ENCODE measurements at regions not wholly inside any gene's neighbourhood (a gene's known extent, or its start where the extent isn't known, plus 50 kb on each side); places are given as distances from the start of the nearest gene placed in this dataset.
"Not testable (repeated sequence)": the region's sequence is repeated elsewhere in the genome, so short reads cannot be mapped to it uniquely, and the experiment has no call there.

DNA sequence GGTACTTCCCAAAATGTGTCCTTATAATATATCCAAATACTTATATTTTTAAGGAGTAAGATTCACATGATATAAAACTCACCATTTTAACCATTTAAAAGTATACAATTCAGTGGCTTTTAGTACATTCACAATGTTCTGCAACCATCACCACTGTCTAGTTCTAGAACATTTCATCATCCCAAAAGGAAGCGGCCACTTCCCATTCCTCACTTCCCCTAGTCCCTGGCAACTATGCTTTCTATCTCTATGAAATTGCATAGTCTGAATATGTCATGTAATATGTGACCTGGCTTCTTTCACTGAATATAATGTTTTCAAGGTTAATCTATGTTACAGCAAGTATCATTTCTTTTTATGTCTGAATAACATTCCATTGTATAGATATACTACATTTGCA, 615.1 kb upstream of the SGCD start:
- no peak overlapping the region for H3K18ac ChIP-seq (ENCODE audit: low read depth, low read length)
- no peak for TF ChIP-seq FOS (IDR thresholded peaks at IDR 0.05; ENCODE audit: low read depth, low read length)
- no peak for TF ChIP-seq RAD21 (IDR thresholded peaks at IDR 0.05; ENCODE audit: low read length)
- no peak for TF ChIP-seq MXI1 (IDR thresholded peaks at IDR 0.05; ENCODE audit: borderline replicate concordance, low read depth, low read length)
- no peak for TF ChIP-seq MAFK (IDR thresholded peaks at IDR 0.05; ENCODE audit: low read depth, low read length)
- TF ChIP-seq, protein P1, sequence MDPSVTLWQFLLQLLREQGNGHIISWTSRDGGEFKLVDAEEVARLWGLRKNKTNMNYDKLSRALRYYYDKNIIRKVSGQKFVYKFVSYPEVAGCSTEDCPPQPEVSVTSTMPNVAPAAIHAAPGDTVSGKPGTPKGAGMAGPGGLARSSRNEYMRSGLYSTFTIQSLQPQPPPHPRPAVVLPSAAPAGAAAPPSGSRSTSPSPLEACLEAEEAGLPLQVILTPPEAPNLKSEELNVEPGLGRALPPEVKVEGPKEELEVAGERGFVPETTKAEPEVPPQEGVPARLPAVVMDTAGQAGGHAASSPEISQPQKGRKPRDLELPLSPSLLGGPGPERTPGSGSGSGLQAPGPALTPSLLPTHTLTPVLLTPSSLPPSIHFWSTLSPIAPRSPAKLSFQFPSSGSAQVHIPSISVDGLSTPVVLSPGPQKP (IDR thresholded peaks at IDR 0.05; ENCODE audit: borderline replicate concordance, low read depth, low read length), result no peak
- H3K4me1 ChIP-seq (ENCODE audit: control insufficient read depth, insufficient read depth, low read length), result no peaks in the 10 kb centered on the region
- H2BK20ac ChIP-seq (ENCODE audit: low read depth, low read length), result no peak overlapping the region
- H3K56ac ChIP-seq (ENCODE audit: extremely low read depth, insufficient read depth, low read length), result no peak overlapping the region
- ATAC-seq (ENCODE audit: low read depth) (no peak), DNase-seq (no peak)
- no peaks in the 10 kb centered on the region for H3K9me3 ChIP-seq (ENCODE audit: control insufficient read depth, insufficient read depth, low read length)
- H3K23ac ChIP-seq (ENCODE audit: low read depth, low read length), result no peak overlapping the region
- ChIA-PET POLR2A (ENCODE audit: unreplicated experiment) (no interaction called here), CTCF (no interaction called here)
- no peak overlapping the region for H3K4me2 ChIP-seq (ENCODE audit: low read depth, low read length)
- H3K36me3 ChIP-seq (ENCODE audit: control insufficient read depth, insufficient read depth, low read length), result no peaks in the 10 kb centered on the region
- intact Hi-C loops (cut with micrococcal nuclease) (no loop called here), in situ Hi-C loops (cut with MboI; ENCODE audit: low sequenced_read_pairs) (no loop called here), dilution Hi-C loops (cut with HindIII; ENCODE audit: low sequenced_read_pairs, unreplicated experiment) (no loop called here)
- BruUV-seq (replicated peaks), result no TSS peak
- WGBS, 2 experiments (ENCODE audit: extremely low coverage in 2 of 2, insufficient read length in 1 of 2), result no CpG with 5 or more reads among the region's 1 CpG
- H3K4me3 ChIP-seq (ENCODE audit: insufficient read depth, low read depth, low read length), result no peak overlapping the region
- H3K79me1 ChIP-seq (ENCODE audit: low read depth in 1 of 2, low read length in 2 of 2), result no peaks in the 10 kb centered on the region
- H3K27me3 ChIP-seq (ENCODE audit: control insufficient read depth, insufficient read depth, low read length), result no peaks in the 10 kb centered on the region
- no peak overlapping the region for H2BK5ac ChIP-seq (ENCODE audit: low read depth, low read length, poor library complexity, severe bottlenecking)
- no peak overlapping the region for H3K9ac ChIP-seq (ENCODE audit: low read depth, low read length)
- H3K14ac ChIP-seq (replicated peaks; ENCODE audit: low read depth, low read length), result no peak overlapping the region
- H2BK15ac ChIP-seq (ENCODE audit: low read depth, low read length), result no peak overlapping the region
- no peak overlapping the region for H2AFZ ChIP-seq (replicated peaks; ENCODE audit: low read length, poor library complexity)
- no peak overlapping the region for H4K8ac ChIP-seq (ENCODE audit: low read depth in 2 of 2, low read length in 2 of 2)
- H3K27ac ChIP-seq (ENCODE audit: insufficient read depth, low read length), result no peak overlapping the region
- H4K20me1 ChIP-seq (ENCODE audit: insufficient read depth, low read length), result no peaks in the 10 kb centered on the region
- no peak overlapping the region for H4K5ac ChIP-seq (ENCODE audit: low read depth, low read length)
- no peak overlapping the region for H3K4ac ChIP-seq (ENCODE audit: low read depth, low read length)
- no peaks in the 10 kb centered on the region for H3K9me1 ChIP-seq (ENCODE audit: insufficient read depth, low read length)
- H4K91ac ChIP-seq (ENCODE audit: insufficient read depth, low read depth, low read length), result no peak overlapping the region
- H2BK120ac ChIP-seq (ENCODE audit: low read depth, low read length), result no peak overlapping the region
- no peak overlapping the region for H2AK5ac ChIP-seq (ENCODE audit: low read depth, low read length)
- no peak overlapping the region for H2AK9ac ChIP-seq (replicated peaks; ENCODE audit: low read depth, low read length, poor library complexity)

DNA sequence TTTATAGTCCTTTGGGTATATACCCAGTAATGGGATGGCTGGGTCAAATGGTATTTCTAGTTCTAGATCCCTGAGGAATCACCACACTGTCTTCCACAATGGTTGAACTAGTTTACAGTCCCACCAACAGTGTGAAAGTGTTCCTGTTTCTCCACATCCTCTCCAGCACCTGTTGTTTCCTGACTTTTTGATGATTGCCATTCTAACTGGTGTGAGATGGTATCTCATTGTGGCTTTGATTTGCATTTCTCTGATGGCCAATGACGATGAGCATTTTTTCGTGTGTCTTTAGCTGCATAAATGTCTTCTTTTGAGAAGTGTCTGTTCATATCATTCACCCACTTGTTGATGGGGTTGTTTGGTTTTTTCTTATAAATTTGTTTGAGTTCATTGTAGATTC, 612.5 kb upstream of the SGCD start:
- H2BK120ac ChIP-seq (ENCODE audit: low read depth, low read length); dilution Hi-C loops (cut with HindIII; ENCODE audit: low sequenced_read_pairs, unreplicated experiment); BruUV-seq (replicated peaks); H3K27ac ChIP-seq (ENCODE audit: insufficient read depth, low read length); H3K9me3 ChIP-seq (ENCODE audit: control insufficient read depth, insufficient read depth, low read length); H2AFZ ChIP-seq (replicated peaks; ENCODE audit: low read length, poor library complexity); H3K36me3 ChIP-seq (ENCODE audit: control insufficient read depth, insufficient read depth, low read length); ATAC-seq (ENCODE audit: low read depth); CTCF ChIA-PET; H3K4ac ChIP-seq (ENCODE audit: low read depth, low read length); H3K9me1 ChIP-seq (ENCODE audit: insufficient read depth, low read length); H3K18ac ChIP-seq (ENCODE audit: low read depth, low read length); H2BK5ac ChIP-seq (ENCODE audit: low read depth, low read length, poor library complexity, severe bottlenecking); H4K20me1 ChIP-seq (ENCODE audit: insufficient read depth, low read length); H3K4me2 ChIP-seq (ENCODE audit: low read depth, low read length); H2AK5ac ChIP-seq (ENCODE audit: low read depth, low read length); H2AK9ac ChIP-seq (replicated peaks; ENCODE audit: low read depth, low read length, poor library complexity); H3K4me3 ChIP-seq (ENCODE audit: insufficient read depth, low read depth, low read length); H2BK20ac ChIP-seq (ENCODE audit: low read depth, low read length); H2BK15ac ChIP-seq (ENCODE audit: low read depth, low read length); POLR2A ChIA-PET (ENCODE audit: unreplicated experiment); H3K56ac ChIP-seq (ENCODE audit: extremely low read depth, insufficient read depth, low read length); H4K91ac ChIP-seq (ENCODE audit: insufficient read depth, low read depth, low read length); H4K8ac ChIP-seq (ENCODE audit: low read depth in 2 of 2, low read length in 2 of 2); H3K4me1 ChIP-seq (ENCODE audit: control insufficient read depth, insufficient read depth, low read length); H3K27me3 ChIP-seq (ENCODE audit: control insufficient read depth, insufficient read depth, low read length); H3K79me1 ChIP-seq (ENCODE audit: low read depth in 1 of 2, low read length in 2 of 2); H4K5ac ChIP-seq (ENCODE audit: low read depth, low read length); H3K14ac ChIP-seq (replicated peaks; ENCODE audit: low read depth, low read length); H3K23ac ChIP-seq (ENCODE audit: low read depth, low read length); DNase-seq; intact Hi-C loops (cut with micrococcal nuclease); H3K9ac ChIP-seq (ENCODE audit: low read depth, low read length); in situ Hi-C loops (cut with MboI; ENCODE audit: low sequenced_read_pairs): not testable (repeated sequence)
- WGBS, 2 experiments (ENCODE audit: extremely low coverage in 2 of 2, insufficient read length in 1 of 2), result no CpG with 5 or more reads among the region's 2 CpGs
